GM10248 (cell line): ENCODE measurements at regions not wholly inside any gene's neighbourhood (a gene's known extent, or its start where the extent isn't known, plus 50 kb on each side); places are given as distances from the start of the nearest gene placed in this dataset.

Experiments
- CTCF ChIA-PET: fragments of 300-600 bp; sonication (Branson Sonifier 250); formaldehyde crosslinking; extraction: SDS; loops from one replicate; lab custom pipeline; 2021; ENCODE audit warnings: antibody characterized with exemption; lab: Yijun Ruan, JAX
- POLR2A ChIA-PET: fragments of 350-650 bp; sonication (Branson Sonifier 250); formaldehyde crosslinking; extraction: SDS; loops from one replicate; lab custom pipeline; 2020; ENCODE audit warnings: antibody characterized with exemption; lab: Yijun Ruan, JAX
- DNase-seq: peaks from one replicate; pipeline ENCODE4 v3.0.0; 2012; ENCODE audit errors: extremely low spot score
- CTCF ChIP-seq: IDR thresholded peaks from 2 replicates; pipeline ENCODE4 v1.5.1; 2012; ENCODE audit warnings: mild to moderate bottlenecking, low read depth; ENCODE audit errors: extremely low read depth, missing control alignments, control extremely low read depth

DNA sequence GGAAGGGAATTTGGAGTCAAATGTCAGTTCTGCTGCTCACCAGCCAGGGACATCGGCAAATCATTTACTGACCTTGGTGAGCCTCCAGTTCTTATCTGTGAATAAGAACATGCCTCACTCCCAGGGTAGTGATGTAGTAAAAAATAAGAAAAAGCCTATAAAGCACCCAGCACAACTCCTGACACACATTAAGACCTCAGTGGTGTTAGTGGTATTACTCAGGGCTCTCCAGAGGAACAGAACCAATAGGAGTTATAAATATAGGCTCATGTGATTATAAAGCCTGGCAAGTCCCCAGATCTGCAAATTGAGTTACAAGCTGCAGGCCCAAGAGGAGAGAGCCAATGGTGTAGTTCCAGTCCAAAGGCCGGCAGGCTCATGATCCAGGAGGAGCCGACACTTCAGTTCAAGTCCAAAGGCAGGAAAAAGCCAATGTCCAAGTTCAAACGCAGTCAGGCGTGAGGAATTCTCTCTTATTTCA lies 71.3 kb upstream of the EYA2 start:
- DNase-seq: no peak
- POLR2A ChIA-PET: no interaction called here
- no peak for TF ChIP-seq CTCF
- CTCF ChIA-PET: no interaction called here

DNA sequence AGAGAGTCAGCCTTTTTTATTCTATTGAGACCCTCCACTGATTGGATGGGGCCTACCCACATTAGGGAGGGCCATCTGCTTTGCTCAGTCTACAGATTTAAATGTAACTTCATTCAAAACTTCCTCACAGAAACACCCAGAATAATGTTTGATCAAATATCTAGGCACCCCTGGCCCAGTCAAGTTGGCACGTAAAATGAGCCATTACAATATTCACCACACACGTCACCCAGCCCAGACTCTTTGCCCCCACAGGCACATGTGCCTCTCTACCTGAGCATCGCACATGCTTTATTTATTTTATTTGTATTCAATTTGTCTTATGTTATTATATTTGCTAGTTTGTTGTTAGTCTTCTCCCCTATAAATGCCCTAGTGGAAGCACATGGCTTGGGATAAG lies 70.9 kb upstream of the EYA2 start:
- DNase-seq: no peak
- TF ChIP-seq CTCF: no peak
- CTCF ChIA-PET: no interaction called here
- POLR2A ChIA-PET: no interaction called here

GRCh38 chr20:46826343-46826984 lies 68.2 kb upstream of the EYA2 start:
- DNase-seq: no peak
- TF ChIP-seq CTCF: no peak
- ChIA-PET POLR2A (no interaction called here), CTCF (no interaction called here)

DNA sequence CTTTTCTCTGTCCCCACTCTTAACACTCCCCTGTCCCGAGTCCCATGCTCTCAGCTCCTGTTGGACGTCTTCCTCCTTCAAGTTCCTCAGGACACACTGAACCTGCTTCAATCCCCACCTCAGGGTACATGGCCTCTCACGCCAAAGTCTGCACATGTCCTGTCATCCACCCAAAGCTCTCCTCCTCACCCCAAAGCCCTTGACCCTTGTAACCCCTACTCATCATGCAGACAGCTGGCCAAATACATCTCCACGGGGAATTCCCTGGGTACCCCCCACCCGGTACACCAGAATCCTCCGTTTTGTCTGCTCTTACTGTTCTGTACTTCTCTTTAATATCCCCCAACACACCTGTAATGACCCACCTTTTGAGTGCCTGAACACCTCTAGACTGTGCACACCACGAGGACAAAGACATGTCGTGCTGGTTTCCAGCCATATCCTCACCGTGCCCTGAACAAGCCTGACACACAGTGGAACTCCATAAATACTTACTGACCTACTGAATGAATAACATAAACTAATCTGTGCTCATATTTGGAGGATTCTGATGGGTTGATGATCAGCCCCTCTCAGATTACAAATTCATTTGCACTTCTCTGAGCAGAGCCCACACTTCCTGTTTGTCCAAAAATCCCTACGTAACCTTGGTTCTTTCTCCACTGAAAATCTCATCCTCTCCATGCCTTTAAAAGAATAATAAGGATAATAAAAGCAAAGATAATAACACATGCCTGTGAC lies 66.8 kb upstream of the EYA2 start:
- no peak for DNase-seq
- ChIA-PET CTCF (no interaction called here), POLR2A (no interaction called here)
- no peak for TF ChIP-seq CTCF

GRCh38 chr20:46828471-46828870 lies 66.2 kb upstream of the EYA2 start:
- POLR2A ChIA-PET: no interaction called here
- CTCF ChIA-PET: no interaction called here
- DNase-seq: no peak
- no peak for TF ChIP-seq CTCF

GRCh38 chr20:46830886-46831632 lies 63.6 kb upstream of the EYA2 start:
- ChIA-PET POLR2A (no interaction called here), CTCF (no interaction called here)

More at GRCh38 chr20:46830886-46831632, 63.6 kb upstream of the EYA2 start:
- no peak for TF ChIP-seq CTCF
- no peak for DNase-seq
